ENCODE measurements at regions not wholly inside any gene's neighbourhood (a gene's known extent, or its start where the extent isn't known, plus 50 kb on each side); places are given as distances from the start of the nearest gene placed in this dataset.

GRCh38 chr3:851098-851790 is 241.6 kb upstream of the CNTN6 start:
- Histone ChIP-seq H3K4me3 (ENCODE audit: low read length) (no peak overlapping the region), H3K4me1 (ENCODE audit: control insufficient read depth, insufficient read depth, low read length) (no peaks in the 10 kb centered on the region), H3K9me3 (ENCODE audit: control insufficient read depth, low read length) (peaks cover 17% of the 10 kb centered on the region), H3K27ac (ENCODE audit: low read depth, low read length) (no peak overlapping the region), H3K27me3 (ENCODE audit: control insufficient read depth, insufficient read depth, low read length, poor library complexity, severe bottlenecking) (no peaks in the 10 kb centered on the region), H3K9ac (ENCODE audit: extremely low read depth, low read length, poor library complexity, severe bottlenecking) (no peak overlapping the region), H3K36me3 (ENCODE audit: control insufficient read depth, insufficient read depth, low read length) (no peaks in the 10 kb centered on the region)
- Mint-ChIP-seq H3K4me3 (no peak overlapping the region), H3K27ac (no peak overlapping the region), H3K36me3 (ENCODE audit: low read depth) (peaks cover 2% of the 10 kb centered on the region), H3K27me3 (ENCODE audit: insufficient read depth) (peaks cover 2% of the 10 kb centered on the region), H3K4me1 (peaks cover 7% of the 10 kb centered on the region), H3K9me3 (peaks cover 11% of the 10 kb centered on the region)
- peak; percentile 53 for TF ChIP-seq CTCF (conservative IDR thresholded peaks at IDR 0.05)
- DNase-seq: peak; percentile 84
- 72 to 80% methylated on average over 2 to 5 of the region's 5 CpGs for WGBS, 2 experiments (ENCODE audit: insufficient coverage in 1 of 2, insufficient read length in 1 of 2)

- H3K9me3 Mint-ChIP-seq: peaks cover 5% of the 10 kb centered on the region
Measured at GRCh38 chr3:852033-852432, 240.8 kb upstream of the CNTN6 start.

GRCh38 chr3:853489-853888 is 239.3 kb upstream of the CNTN6 start:
- no peaks in the 10 kb centered on the region for H3K4me1 ChIP-seq (ENCODE audit: control insufficient read depth, insufficient read depth, low read length)
- Mint-ChIP-seq H3K4me1 (peaks cover 7% of the 10 kb centered on the region), H3K27ac (no peak overlapping the region), H3K4me3 (no peak overlapping the region), H3K36me3 (ENCODE audit: low read depth) (no peaks in the 10 kb centered on the region), H3K9me3 (no peaks in the 10 kb centered on the region), H3K27me3 (ENCODE audit: insufficient read depth) (peaks cover 6% of the 10 kb centered on the region)
- no peaks in the 10 kb centered on the region for H3K27me3 ChIP-seq (ENCODE audit: control insufficient read depth, insufficient read depth, low read length, poor library complexity, severe bottlenecking)
- H3K4me3 ChIP-seq (ENCODE audit: low read length): no peak overlapping the region
- no peak for DNase-seq
- WGBS, 2 experiments (ENCODE audit: insufficient coverage in 1 of 2, insufficient read length in 1 of 2): 71% methylated on average over 5 of the region's 5 CpGs; no CpG with 5 or more reads in 1 of the 2 experiments
- no peak for TF ChIP-seq CTCF (conservative IDR thresholded peaks at IDR 0.05)
- no peaks in the 10 kb centered on the region for H3K36me3 ChIP-seq (ENCODE audit: control insufficient read depth, insufficient read depth, low read length)
- no peak overlapping the region for H3K27ac ChIP-seq (ENCODE audit: low read depth, low read length)
- no peak overlapping the region for H3K9ac ChIP-seq (ENCODE audit: extremely low read depth, low read length, poor library complexity, severe bottlenecking)
- H3K9me3 ChIP-seq (ENCODE audit: control insufficient read depth, low read length): peaks cover 15% of the 10 kb centered on the region

More at GRCh38 chr3:852033-852432, 240.8 kb upstream of the CNTN6 start:
- no peak for DNase-seq
- peaks cover 5% of the 10 kb centered on the region for H3K27me3 Mint-ChIP-seq (ENCODE audit: insufficient read depth)
- no peak overlapping the region for H3K4me3 Mint-ChIP-seq
- H3K4me3 ChIP-seq (ENCODE audit: low read length): no peak overlapping the region
- no peaks in the 10 kb centered on the region for H3K36me3 Mint-ChIP-seq (ENCODE audit: low read depth)
- no peaks in the 10 kb centered on the region for H3K36me3 ChIP-seq (ENCODE audit: control insufficient read depth, insufficient read depth, low read length)
- TF ChIP-seq CTCF (conservative IDR thresholded peaks at IDR 0.05): peak; percentile 47
- WGBS, 2 experiments (ENCODE audit: insufficient coverage in 1 of 2, insufficient read length in 1 of 2): 74% methylated on average over 4 of the region's 4 CpGs; no CpG with 5 or more reads in 1 of the 2 experiments
- H3K4me1 Mint-ChIP-seq: peaks cover 7% of the 10 kb centered on the region
- no peak overlapping the region for H3K9ac ChIP-seq (ENCODE audit: extremely low read depth, low read length, poor library complexity, severe bottlenecking)
- H3K9me3 ChIP-seq (ENCODE audit: control insufficient read depth, low read length): peaks cover 13% of the 10 kb centered on the region
- H3K27me3 ChIP-seq (ENCODE audit: control insufficient read depth, insufficient read depth, low read length, poor library complexity, severe bottlenecking): no peaks in the 10 kb centered on the region
- H3K27ac Mint-ChIP-seq: no peak overlapping the region
- H3K27ac ChIP-seq (ENCODE audit: low read depth, low read length): no peak overlapping the region
- H3K4me1 ChIP-seq (ENCODE audit: control insufficient read depth, insufficient read depth, low read length): no peaks in the 10 kb centered on the region
